PC-9 (cell line): ENCODE measurements at regions not wholly inside any gene's neighbourhood (a gene's known extent, or its start where the extent isn't known, plus 50 kb on each side); places are given as distances from the start of the nearest gene placed in this dataset.

Source experiments
- BruUV-seq: library from RNA; stranded (reverse); fragments of 400-500 nt; replicated peaks from 2 replicates; lab custom pipeline; 2021; lab: Mats Ljungman, UMichigan
- CTCF ChIA-PET: fragments of 300-600 bp; sonication (Branson Sonifier 250); formaldehyde crosslinking; loops from one replicate; lab custom pipeline; 2022; ENCODE audit warnings: antibody characterized with exemption; lab: Charles Lee
- POLR2A ChIA-PET: fragments of 300-600 bp; sonication (Branson Sonifier 250); formaldehyde crosslinking; loops from one replicate; lab custom pipeline; 2022; ENCODE audit warnings: antibody characterized with exemption; ENCODE audit not compliant: unreplicated experiment; lab: Charles Lee
- DNase-seq, 2 experiments: peaks; one replicate each; pipeline versions ENCODE4 v3.0.0 to v3.0.0-alpha.2; 2015 to 2022; ENCODE audit warnings: mixed read lengths in 1 of 2
- H2AFZ ChIP-seq: fragments of 200-600 bp; sonication (generic); 2 replicates; pipeline ENCODE4 v1.8.1; 2017; ENCODE audit warnings: antibody characterized with exemption
- H3F3A ChIP-seq: fragments of 200-600 bp; sonication (generic); 2 replicates; pipeline ENCODE4 v1.8.1; 2017; ENCODE audit warnings: antibody characterized with exemption, mild to moderate bottlenecking, low read depth; ENCODE audit not compliant: insufficient read depth
- H3K27ac ChIP-seq: fragments of 200-600 bp; sonication (generic); 2 replicates; pipeline ENCODE4 v1.6.1; 2016; ENCODE audit warnings: mixed run types
- H3K27me3 ChIP-seq: fragments of 200-600 bp; sonication (generic); 2 replicates; pipeline ENCODE4 v1.6.1; 2016; ENCODE audit warnings: low read depth, mixed run types; ENCODE audit not compliant: insufficient read depth
- H3K36me3 ChIP-seq: fragments of 200-600 bp; sonication (generic); 2 replicates; pipeline ENCODE4 v1.6.1; 2016; ENCODE audit warnings: low read depth, mixed run types
- H3K4me1 ChIP-seq: fragments of 200-600 bp; sonication (generic); replicated peaks from 2 replicates; pipeline ENCODE4 v1.6.1; 2016; ENCODE audit warnings: mixed run types; ENCODE audit not compliant: insufficient read depth
- H3K4me2 ChIP-seq: fragments of 200-600 bp; sonication (generic); 2 replicates; pipeline ENCODE4 v1.6.1; 2017; ENCODE audit warnings: mixed run types
- H3K4me3 ChIP-seq: fragments of 200-600 bp; sonication (generic); 2 replicates; pipeline ENCODE4 v1.6.1; 2016; ENCODE audit warnings: mixed run types
- H3K79me2 ChIP-seq: fragments of 200-600 bp; sonication (generic); 2 replicates; pipeline ENCODE4 v1.6.1; 2017; ENCODE audit warnings: low read depth, mixed run types
- H3K9me2 ChIP-seq: fragments of 200-600 bp; sonication (generic); 2 replicates; pipeline ENCODE4 v1.8.1; 2017; ENCODE audit warnings: mild to moderate bottlenecking; ENCODE audit not compliant: insufficient read depth
- H3K9me3 ChIP-seq: fragments of 200-600 bp; sonication (generic); 2 replicates; pipeline ENCODE4 v1.8.1; 2016; ENCODE audit warnings: low read depth; ENCODE audit not compliant: insufficient read depth
- H4K20me1 ChIP-seq: fragments of 200-600 bp; sonication (generic); 2 replicates; pipeline ENCODE4 v1.8.1; 2017; ENCODE audit not compliant: insufficient read depth
- EZH2 ChIP-seq: fragments of 200-600 bp; sonication (generic); IDR thresholded peaks from 2 replicates; pipeline ENCODE4 v1.8.0; 2017; ENCODE audit warnings: antibody characterized with exemption, low read depth
- intact Hi-C: fragments of 100-400 bp; cut with micrococcal nuclease; formaldehyde crosslinking; loops from one replicate; pipeline ENCODE4 v1.10.0; 2022; ENCODE audit not compliant: unreplicated experiment
- TF ChIP-seq, protein P1 (sequence below): fragments of 200-600 bp; sonication (generic); conservative IDR thresholded peaks from 2 replicates; pipeline ENCODE4 v1.6.1; 2017; ENCODE audit warnings: mixed run types, antibody characterized with exemption, mild to moderate bottlenecking, moderate library complexity

DNA sequence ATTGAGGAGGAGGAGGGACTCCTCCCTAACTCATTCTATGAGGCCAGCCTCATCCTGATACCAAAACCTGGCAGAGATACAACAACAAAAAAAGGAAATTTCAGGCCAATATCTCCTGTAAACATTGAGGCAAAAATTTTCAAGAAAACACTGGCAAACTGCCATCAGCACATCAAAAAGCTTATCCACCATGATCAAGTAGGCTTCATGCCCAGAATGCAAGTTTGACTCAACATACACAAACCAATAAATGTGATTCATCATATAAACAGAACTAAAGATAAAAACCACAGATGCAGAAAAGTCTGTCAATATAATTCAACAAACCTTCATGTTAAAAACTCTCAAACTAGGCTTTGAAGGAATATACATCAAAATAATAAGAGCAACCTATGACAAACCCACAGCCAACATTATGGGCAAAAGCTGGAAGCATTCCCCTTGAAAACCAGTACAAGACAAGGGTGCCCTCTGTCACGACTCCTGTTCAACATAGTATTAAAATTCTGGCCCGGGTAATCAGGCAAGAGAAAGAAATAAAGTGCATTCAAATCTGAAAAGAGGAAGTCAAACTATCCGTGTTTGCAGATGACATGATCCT lies 1014.3 kb downstream of the CBLN2 start:
- H3K4me1 ChIP-seq = no peaks in the 10 kb centered on the region
- no TSS peak for BruUV-seq
- no peak overlapping the region for H3K27ac ChIP-seq
- H3K79me2 ChIP-seq = no peaks in the 10 kb centered on the region
- peak in 1 of 2 experiments; percentile 6 for DNase-seq
- H4K20me1 ChIP-seq = no peaks in the 10 kb centered on the region
- TF ChIP-seq EZH2 = no peak
- TF ChIP-seq, protein P1, sequence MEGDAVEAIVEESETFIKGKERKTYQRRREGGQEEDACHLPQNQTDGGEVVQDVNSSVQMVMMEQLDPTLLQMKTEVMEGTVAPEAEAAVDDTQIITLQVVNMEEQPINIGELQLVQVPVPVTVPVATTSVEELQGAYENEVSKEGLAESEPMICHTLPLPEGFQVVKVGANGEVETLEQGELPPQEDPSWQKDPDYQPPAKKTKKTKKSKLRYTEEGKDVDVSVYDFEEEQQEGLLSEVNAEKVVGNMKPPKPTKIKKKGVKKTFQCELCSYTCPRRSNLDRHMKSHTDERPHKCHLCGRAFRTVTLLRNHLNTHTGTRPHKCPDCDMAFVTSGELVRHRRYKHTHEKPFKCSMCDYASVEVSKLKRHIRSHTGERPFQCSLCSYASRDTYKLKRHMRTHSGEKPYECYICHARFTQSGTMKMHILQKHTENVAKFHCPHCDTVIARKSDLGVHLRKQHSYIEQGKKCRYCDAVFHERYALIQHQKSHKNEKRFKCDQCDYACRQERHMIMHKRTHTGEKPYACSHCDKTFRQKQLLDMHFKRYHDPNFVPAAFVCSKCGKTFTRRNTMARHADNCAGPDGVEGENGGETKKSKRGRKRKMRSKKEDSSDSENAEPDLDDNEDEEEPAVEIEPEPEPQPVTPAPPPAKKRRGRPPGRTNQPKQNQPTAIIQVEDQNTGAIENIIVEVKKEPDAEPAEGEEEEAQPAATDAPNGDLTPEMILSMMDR = no peak
- H3K9me2 ChIP-seq = no peaks in the 10 kb centered on the region
- H3K27me3 ChIP-seq = no peaks in the 10 kb centered on the region
- no peak overlapping the region for H3K4me3 ChIP-seq
- no peak overlapping the region for H3K4me2 ChIP-seq
- H3F3A ChIP-seq = no peaks in the 10 kb centered on the region
- no peaks in the 10 kb centered on the region for H3K9me3 ChIP-seq
- no peaks in the 10 kb centered on the region for H3K36me3 ChIP-seq
- ChIA-PET POLR2A (no interaction called here), CTCF (interaction anchor here (0.6 kb wide), 1 partner anchor 46 kb away, joined by 7 read pairs; no protein-coding TSS in a partner anchor)
- no peak overlapping the region for H2AFZ ChIP-seq
- intact Hi-C loops = no loop called here

DNA sequence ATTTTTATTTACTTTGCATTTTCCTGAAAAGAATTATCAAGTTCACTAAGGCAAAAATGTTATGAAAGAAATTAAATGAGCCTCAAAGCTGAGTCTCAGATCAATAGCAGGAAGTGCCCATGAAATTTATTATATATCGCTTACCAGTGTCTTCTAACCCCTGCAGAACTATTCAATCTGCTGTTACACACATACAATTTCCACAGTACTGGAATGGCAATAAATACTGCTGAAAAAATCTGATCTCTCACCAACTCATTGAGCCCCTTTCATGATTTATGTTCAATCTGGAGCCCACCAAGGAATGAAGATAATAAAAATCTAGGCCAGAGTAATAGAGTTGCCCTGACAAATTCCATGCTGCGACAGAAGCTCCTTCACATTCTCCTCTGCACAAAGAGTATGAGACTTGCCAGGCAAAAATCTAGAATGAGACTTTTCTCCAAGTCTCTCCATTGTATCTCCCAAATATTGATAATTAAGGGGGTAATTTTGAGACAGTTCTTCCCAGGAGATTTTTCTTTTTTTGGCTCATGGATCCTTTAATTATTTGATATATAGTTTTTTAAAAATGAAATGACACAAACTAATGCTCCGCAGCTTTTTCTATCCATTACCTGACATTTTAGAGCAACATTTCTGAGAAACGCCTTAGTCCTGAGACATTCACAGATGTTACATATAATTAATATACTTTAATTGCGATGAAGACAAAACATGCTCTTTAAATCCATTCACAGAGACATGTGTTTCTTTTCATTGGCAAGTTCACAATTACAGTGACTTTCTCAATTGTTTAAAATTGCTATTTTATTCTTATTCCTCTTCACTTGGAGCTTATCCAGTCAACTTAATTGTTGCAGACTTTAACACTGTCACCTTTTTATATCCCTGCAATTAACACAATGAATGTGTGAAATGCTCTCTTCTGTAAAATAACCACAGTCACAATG lies 1020.4 kb downstream of the CBLN2 start:
- POLR2A ChIA-PET = no interaction called here
- TF ChIP-seq, protein P1 = no peak
- no peak for TF ChIP-seq EZH2

DNA sequence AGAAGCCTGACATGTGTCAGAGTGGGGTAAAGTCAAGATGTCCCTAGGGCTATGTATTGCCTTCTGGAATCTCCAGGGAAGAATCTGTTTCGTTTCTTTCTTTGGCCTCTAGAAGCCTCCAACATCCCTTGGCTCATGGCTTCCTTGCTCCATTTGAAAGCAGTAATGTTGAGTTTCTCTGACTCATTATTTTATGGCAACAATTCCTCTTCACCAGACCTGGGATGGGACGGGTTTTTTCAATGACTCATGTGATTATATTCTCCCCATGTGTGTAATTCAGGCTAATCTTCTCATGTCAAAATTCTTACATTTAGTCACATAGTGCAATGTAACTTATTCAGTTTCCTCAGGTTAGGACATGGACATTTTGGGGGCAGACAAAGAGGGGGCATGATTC lies 1038.6 kb downstream of the CBLN2 start:
- no TSS peak for BruUV-seq
- Histone ChIP-seq H4K20me1 (no peaks in the 10 kb centered on the region), H3K27me3 (no peaks in the 10 kb centered on the region), H3K36me3 (no peaks in the 10 kb centered on the region), H2AFZ (no peak overlapping the region), H3K4me1 (no peaks in the 10 kb centered on the region), H3K27ac (no peak overlapping the region), H3K4me3 (no peak overlapping the region), H3K79me2 (no peaks in the 10 kb centered on the region), H3K9me2 (no peaks in the 10 kb centered on the region), H3K9me3 (peaks cover 5% of the 10 kb centered on the region; the same call in 1 of the 2 replicates), H3F3A (no peaks in the 10 kb centered on the region), H3K4me2 (no peak overlapping the region)
- no peak for TF ChIP-seq EZH2
- TF ChIP-seq, protein P1 = no peak
- no peak for DNase-seq
- intact Hi-C loops = no loop called here
- POLR2A ChIA-PET = no interaction called here
- CTCF ChIA-PET = no interaction called here

More for the DNA sequence above, 1020.4 kb downstream of the CBLN2 start:
- Histone ChIP-seq H3K36me3 (no peaks in the 10 kb centered on the region), H2AFZ (no peak overlapping the region), H3K9me2 (no peaks in the 10 kb centered on the region), H3F3A (no peaks in the 10 kb centered on the region), H3K4me2 (no peak overlapping the region), H3K27me3 (no peaks in the 10 kb centered on the region), H3K27ac (no peak overlapping the region), H3K9me3 (no peaks in the 10 kb centered on the region), H3K4me3 (no peak overlapping the region), H3K79me2 (no peaks in the 10 kb centered on the region), H4K20me1 (no peaks in the 10 kb centered on the region), H3K4me1 (no peaks in the 10 kb centered on the region)
- BruUV-seq = no TSS peak
- intact Hi-C loops = no loop called here
- CTCF ChIA-PET = no interaction called here
- no peak for DNase-seq
